ENCODE measurements at regions not wholly inside any gene's neighbourhood (a gene's known extent, or its start where the extent isn't known, plus 50 kb on each side); places are given as distances from the start of the nearest gene placed in this dataset.

DNA sequence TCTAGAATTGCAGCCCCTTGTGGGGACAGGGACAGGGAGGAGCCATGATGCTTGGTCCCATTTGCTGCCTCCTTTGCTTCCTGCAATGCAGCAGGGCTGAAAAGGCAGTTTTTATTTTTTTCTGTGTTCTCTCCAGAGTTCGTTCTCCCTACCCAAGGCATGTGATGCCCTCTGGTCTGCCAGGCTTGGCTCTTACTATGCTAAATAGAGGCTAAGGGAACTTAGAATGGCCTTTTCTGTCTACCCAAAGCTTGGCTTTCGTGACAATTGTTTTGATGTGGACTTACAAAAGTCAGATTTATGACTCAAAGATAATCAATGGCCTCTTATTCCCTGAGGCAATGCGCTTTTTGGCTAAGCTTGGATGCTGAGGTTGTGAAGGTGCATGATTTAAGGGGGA is 293.3 kb upstream of the TBL1XR1 start:
- Histone ChIP-seq H3K27ac (no peak overlapping the region), H3K9me3 (no peaks in the 10 kb centered on the region), H3K4me3 (no peak overlapping the region), H3K4me1 (ENCODE audit: insufficient read depth) (peaks cover 2% of the 10 kb centered on the region), H3K27me3 (no peaks in the 10 kb centered on the region), H3K36me3 (no peaks in the 10 kb centered on the region)
- TF ChIP-seq, protein P1, sequence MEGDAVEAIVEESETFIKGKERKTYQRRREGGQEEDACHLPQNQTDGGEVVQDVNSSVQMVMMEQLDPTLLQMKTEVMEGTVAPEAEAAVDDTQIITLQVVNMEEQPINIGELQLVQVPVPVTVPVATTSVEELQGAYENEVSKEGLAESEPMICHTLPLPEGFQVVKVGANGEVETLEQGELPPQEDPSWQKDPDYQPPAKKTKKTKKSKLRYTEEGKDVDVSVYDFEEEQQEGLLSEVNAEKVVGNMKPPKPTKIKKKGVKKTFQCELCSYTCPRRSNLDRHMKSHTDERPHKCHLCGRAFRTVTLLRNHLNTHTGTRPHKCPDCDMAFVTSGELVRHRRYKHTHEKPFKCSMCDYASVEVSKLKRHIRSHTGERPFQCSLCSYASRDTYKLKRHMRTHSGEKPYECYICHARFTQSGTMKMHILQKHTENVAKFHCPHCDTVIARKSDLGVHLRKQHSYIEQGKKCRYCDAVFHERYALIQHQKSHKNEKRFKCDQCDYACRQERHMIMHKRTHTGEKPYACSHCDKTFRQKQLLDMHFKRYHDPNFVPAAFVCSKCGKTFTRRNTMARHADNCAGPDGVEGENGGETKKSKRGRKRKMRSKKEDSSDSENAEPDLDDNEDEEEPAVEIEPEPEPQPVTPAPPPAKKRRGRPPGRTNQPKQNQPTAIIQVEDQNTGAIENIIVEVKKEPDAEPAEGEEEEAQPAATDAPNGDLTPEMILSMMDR (IDR thresholded peaks at IDR 0.05) = no peak
- no peak for TF ChIP-seq EP300 (IDR thresholded peaks at IDR 0.05)
- TF ChIP-seq POLR2A (IDR thresholded peaks at IDR 0.05) = no peak
- intact Hi-C loops (cut with DNase I) = no loop called here
- WGBS, 3 donors = 53 to 64% (median 64%) methylated on average over 3 of the region's 3 CpGs
- no peak for DNase-seq

DNA sequence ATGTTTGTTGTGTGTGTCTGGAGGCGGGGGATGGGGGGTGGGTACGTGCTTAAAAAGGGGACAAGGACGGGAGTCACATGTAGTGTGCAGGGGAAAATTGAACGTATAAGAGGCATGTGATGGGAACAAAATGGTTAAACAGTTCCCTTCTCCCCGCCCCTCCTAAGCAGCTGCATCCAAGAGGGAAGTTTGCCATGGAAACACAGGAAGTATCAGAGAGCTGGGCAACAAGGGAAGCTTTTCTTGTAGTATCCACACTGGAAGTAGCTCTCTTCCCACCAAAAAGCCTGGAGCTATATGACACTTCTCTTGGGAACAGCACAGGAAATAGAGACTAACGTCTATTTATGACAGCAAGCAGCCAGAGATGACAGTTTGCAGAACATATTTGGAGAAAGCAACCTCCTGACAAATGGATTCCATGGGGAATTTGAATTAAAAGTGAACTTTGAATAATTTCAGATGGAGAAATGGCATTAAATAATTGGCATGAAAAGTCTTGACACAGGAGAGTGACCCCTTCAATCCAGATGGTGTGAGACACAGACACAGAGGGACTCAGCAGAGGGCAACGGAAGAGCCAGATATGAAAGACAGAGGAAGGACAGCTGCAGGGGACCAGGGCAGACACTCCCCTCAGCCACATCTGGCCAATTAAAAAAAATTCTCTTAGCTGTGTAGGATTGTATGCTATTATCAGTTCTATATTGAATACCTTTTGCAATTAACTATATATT is 294.2 kb upstream of the TBL1XR1 start:
- 11 to 16% (median 14%) methylated on average over 7 of the region's 7 CpGs for whole genome bisulfite sequencing, 3 donors
- H3K9me3 ChIP-seq = no peaks in the 10 kb centered on the region

DNA sequence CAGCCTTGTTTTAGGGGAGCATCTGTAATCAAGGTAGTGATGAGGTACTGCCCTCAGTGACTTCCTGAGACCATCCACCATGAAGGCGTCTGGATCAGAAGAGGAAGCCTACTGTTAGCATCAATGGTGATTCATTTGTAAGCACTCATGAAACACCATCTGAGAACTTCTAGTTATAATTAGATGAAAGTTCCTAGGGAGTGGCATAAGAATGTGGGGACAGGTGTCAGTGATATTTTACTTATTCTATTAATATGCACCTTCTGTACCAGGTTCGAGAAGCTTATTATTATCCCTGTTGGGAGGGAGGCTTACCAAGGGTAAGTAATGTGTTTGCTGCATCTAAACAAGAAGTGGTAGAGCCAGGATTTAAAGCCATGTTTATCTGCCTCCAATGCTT is 295.8 kb upstream of the TBL1XR1 start:
- 91 to 93% (median 92%) methylated on average over 2 of the region's 2 CpGs for WGBS, 3 donors
- no peak for TF ChIP-seq POLR2A (IDR thresholded peaks at IDR 0.05)
- TF ChIP-seq, protein P1 (IDR thresholded peaks at IDR 0.05) = no peak
- no peak for TF ChIP-seq EP300 (IDR thresholded peaks at IDR 0.05)

More for the DNA sequence above, 294.2 kb upstream of the TBL1XR1 start:
- no peak for DNase-seq
- Histone ChIP-seq H3K27me3 (no peaks in the 10 kb centered on the region), H3K27ac (no peak overlapping the region), H3K36me3 (no peaks in the 10 kb centered on the region), H3K4me1 (ENCODE audit: insufficient read depth) (peaks cover 2% of the 10 kb centered on the region), H3K4me3 (no peak overlapping the region)
- TF ChIP-seq POLR2A (IDR thresholded peaks at IDR 0.05) (no peak), EP300 (IDR thresholded peaks at IDR 0.05) (no peak)
- TF ChIP-seq, protein P1 (IDR thresholded peaks at IDR 0.05) = no peak
- intact Hi-C loops (cut with DNase I) = no loop called here

DNA sequence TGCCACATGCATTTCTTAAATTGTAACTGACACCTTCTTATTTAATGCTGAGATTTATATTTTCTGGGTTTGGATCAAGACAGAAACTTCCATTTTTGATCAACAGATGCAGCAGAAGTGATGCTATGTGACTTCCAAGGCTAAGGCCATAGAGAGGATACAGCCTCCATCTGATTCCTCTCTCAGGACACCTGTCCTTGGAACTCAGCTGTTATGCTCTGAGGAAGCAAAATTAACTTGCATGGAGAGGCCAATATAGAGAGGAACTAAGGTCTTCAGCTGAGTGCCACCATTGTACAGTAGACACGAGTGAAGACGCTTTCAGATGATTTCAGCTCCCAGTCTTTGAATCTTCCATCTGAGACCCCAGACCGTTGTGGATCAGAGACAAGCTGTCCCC is 296.9 kb upstream of the TBL1XR1 start:
- Histone ChIP-seq H3K27me3 (no peaks in the 10 kb centered on the region), H3K27ac (no peak overlapping the region), H3K9me3 (no peaks in the 10 kb centered on the region), H3K36me3 (no peaks in the 10 kb centered on the region), H3K4me1 (ENCODE audit: insufficient read depth) (peaks cover 2% of the 10 kb centered on the region), H3K4me3 (no peak overlapping the region)
- DNase-seq = no peak
- WGBS, 3 donors = 93 to 95% (median 95%) methylated on average over 3 of the region's 3 CpGs
- TF ChIP-seq POLR2A (IDR thresholded peaks at IDR 0.05) (no peak), EP300 (IDR thresholded peaks at IDR 0.05) (no peak)
- TF ChIP-seq, protein P1 (IDR thresholded peaks at IDR 0.05) = no peak
- intact Hi-C loops (cut with DNase I) = no loop called here

More for the DNA sequence above, 295.8 kb upstream of the TBL1XR1 start:
- peaks cover 2% of the 10 kb centered on the region for H3K4me1 ChIP-seq (ENCODE audit: insufficient read depth)
- intact Hi-C loops (cut with DNase I) = no loop called here
- H3K36me3 ChIP-seq = no peaks in the 10 kb centered on the region
- H3K27me3 ChIP-seq = no peaks in the 10 kb centered on the region
- no peak for DNase-seq
- no peak overlapping the region for H3K4me3 ChIP-seq
- no peaks in the 10 kb centered on the region for H3K9me3 ChIP-seq
- no peak overlapping the region for H3K27ac ChIP-seq

Measured in ovary (tissue), 7 donors.